HG03342 (cell line): ENCODE measurements at regions not wholly inside any gene's neighbourhood (a gene's known extent, or its start where the extent isn't known, plus 50 kb on each side); places are given as distances from the start of the nearest gene placed in this dataset.

Experiments used
- ATAC-seq: cut with Tn5 transposase; IDR thresholded peaks from one replicate; pipeline ENCODE4 v1.9.1; 2021; ENCODE audit warnings: mild to moderate bottlenecking, moderate library complexity; ENCODE audit not compliant: unreplicated experiment

DNA sequence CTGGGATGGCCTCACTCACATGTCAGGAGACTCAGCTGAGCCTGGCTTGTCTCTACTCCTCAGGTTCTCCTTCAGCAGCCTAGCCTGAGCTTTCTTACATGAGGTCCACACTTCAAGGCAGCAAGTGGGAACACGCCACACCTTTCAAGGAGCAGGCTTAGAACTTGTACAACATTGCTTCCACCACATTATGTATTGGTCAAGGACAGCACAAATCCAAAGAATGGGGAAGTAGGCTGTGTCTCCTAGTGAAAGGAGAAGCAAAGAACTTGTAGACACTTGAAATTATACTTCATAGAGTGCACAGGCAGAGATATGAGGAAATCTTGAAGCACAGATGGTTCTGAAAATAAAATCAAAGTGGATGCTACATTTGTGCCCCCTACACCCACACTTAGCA, 120.9 kb upstream of the NOCT start:
- no peak for ATAC-seq

DNA sequence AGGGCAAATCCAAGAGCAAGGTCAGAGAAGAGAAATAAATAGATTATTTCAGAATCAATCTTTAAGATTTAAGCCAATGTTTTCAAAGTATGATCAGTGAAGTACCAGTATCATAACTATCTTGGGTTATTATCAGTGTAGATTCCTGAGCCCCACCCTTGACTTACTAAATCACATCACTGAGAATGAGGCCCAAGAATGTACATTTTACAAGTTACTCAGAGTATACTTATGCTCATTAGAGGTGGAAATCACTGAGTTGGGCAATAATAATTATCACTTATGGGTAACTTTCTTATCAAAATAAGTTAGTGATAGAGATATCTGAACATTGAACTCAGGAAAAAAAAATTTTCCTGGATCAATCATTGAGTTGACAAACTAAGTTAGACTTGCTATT, 121.6 kb upstream of the NOCT start:
- no peak for ATAC-seq

DNA sequence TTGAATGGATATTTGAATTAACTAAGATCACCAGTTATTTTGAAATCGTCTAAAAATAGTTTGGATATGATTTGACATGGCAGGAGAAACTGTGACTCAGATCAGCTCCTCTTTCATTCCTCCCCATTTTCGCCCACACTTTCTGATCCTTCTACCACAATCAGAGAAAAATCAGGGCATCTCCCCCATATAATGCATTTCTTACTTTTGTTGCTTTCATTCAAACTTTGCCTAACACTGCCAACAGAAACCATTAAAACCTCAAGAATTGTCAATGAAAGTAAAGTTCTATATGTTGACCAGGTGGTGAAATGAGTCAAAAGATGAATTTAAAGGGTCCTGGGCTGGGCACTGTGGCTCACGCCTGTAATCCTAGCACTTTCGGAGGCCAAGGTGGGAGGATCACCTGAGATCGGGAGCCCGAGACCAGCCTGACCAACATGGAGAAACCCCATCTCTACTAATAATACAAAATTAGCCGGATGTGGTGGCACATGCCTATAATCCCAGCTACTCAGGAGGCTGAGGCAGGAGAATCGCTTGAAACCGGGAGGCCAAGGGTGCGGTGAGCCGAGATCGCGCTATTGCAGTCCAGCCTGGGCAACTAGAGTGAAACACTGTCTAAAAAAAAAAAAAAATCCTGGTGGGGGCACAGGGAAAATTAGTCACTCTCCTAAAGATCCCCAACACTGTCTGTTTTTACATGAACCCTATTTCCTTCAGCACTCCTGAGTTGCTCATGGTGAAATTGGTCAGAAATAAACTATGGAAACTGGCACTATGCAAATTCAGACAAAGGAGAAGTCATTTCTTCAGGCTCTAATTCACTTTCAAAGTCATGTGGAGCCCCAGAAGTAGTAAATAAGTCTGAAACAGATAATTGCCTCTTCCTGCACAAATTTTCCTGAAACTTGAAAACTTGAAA, 122.8 kb upstream of the NOCT start:
- no peak for ATAC-seq

DNA sequence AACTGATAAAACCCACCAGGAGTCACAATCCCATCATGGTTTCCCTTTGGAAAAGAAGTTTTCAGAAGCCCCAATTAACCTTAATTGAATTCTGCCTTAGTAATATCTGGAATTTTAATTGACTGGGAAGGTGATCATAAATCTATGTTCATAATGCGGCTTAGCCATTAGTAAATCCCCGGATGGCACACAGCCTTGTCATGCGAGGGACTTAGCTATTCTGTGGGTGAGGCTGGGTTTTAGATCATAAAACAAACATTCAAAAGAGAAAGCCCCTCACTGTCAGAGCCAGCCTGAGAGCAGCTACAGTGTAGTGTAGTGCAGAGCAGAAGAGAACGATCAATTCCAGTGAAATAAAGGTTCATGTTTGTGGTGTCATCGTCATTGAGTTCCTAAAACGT, 124.0 kb upstream of the NOCT start:
- ATAC-seq, result no peak

DNA sequence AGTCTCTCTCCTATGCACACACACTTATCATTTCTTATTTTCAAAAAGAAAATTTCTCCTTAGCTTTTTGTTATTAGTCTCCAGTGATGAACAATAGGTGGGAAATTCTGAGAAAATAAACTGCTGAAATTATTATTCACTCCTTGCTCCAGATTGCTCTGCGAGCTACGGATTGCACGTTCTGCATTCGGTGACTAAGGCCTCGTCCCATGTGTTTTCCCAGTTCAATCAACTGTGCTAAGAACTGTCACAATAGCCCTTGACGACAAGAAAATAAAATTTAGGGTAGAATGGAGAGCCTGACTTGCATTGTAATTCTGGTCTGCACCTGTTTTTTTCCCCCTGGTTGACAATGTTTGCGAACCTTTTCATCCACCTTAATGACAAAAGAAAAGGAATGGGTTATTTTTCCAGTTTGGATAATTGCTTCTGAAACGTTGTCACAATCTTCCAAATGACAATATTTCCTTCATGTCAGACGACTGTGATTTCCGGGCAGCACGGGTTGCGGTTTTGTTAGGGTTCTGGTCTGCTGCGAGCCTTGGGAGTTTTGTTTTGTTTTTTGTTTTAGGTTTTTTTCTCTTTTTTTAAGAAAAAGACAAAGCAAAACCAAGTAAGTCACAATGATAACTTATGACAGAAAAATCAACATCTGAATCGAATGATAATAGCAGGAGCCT, 124.5 kb upstream of the NOCT start:
- no peak for ATAC-seq

DNA sequence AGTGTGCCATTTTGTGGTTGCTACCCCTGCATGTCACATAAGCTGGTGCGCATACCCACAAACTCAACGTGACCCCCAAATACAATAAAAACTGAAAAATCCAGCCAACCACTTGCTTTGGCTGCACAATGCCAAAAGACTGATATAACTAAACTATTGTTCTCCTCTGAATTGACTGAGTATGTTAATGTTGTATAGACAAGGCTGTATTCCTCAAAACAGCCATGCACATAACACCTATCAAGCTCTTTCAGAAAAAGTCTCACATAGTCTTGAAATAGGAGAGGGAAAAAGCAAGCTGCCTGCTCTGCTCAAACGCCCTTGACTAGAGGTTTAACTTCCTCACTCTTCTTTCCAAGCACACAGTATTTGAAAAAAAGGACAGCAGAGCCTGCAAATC, 126.4 kb upstream of the NOCT start:
- no peak for ATAC-seq

DNA sequence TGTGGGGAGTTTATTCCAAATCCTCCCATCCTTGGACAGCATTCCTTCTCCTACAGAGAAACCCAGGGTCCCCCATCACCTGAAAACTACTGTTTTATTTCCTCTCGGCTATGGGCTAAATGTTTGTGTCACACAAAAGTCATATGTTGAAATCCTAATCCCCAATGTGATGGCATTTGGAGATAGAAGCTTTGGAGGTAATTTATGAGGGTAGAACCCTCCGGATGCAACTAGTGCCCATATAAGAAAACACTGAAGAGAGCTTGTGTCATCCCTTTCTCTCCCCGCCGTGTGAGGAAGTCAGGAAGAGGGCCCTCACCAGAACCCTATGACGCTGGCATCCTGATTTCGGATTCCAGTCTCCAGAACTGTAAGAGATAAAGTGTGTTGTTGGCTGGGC, 127.8 kb upstream of the NOCT start:
- no peak for ATAC-seq

DNA sequence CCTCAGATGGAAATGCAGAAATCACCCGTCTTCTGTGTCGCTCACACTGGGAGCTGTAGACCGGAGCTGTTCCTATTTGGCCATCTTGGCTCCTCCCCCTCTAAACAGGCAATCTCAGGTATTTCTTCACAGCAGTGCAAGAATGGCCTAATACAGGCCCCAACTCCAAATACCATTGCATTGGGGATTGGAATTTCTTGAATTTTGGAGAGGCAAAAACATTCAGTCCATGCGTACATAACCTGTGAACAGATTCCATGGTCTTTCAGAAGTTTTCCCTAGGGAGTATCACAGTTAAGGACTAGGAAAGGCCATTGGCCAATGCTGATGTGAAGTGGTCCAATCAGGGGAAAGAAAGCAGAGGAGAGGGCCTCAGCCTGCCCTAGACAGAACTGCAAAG, 128.2 kb upstream of the NOCT start:
- no peak for ATAC-seq

DNA sequence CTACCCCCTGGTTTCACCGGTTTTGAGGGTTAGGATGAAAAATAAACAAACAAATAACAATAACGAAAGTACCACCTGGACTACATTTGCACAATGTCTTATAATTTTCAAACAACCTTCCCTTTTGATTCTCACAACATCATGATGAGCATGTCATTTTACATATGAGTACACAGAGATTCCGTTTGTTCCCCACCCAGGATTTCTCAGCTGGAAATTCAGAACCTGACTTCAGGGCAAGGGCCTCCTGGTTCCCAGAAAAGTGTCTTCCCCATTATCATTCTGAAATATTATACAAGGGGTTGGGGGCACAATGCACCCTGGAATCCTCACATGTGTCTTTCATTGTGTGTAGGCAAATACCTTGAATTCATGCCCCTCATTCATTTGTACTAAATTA, 135.8 kb upstream of the NOCT start:
- ATAC-seq, result no peak

DNA sequence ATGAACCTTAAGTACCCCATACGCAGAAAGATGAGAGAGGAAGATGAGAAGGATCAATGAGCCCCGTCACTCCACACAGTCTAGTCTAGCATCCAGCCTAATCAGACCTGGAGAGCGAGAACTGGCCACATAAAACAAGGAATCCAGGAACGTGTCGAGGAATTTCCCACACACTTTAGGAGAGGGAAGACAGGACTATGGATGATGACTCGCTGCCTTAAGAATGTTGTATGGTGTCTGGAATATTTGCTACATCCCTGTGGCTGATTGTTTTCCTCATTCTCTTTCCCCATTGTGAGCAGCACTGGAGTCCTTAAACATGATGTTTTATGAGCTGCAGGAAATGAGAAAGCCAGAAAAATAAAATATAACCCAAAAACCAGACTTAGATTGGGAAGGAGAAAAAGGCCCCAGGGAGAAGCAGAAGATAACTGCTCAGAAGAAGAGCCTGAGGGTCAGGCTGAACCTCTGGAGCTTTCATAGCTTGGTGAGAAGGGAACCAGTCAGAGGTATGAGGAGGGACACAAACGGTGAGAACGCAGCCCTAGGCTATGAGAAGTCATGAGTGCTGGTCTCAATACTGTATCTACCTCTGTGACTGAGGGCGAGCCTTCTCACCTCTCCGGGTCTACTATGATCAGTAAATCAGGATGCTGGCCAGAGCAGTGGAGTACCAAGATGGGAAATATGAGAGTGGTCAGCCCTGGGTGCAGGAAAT, 139.5 kb upstream of the NOCT start:
- ATAC-seq, result no peak

DNA sequence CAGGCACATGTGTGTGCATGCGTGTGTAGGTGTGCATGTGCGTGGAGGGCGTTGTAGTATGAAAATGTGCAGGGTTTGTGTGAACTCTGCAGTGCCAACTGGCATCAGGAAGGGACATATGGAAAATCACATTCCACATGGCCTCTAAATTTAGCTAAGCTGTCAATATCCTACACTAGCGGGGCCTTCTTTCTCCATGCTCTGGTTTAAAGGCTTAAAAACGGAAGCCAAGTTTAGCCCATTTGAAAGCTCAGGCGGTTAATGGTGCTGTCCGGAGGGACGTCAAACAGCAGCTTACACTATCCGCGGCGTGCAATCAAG, 144.1 kb upstream of the NOCT start:
- no peak for ATAC-seq

DNA sequence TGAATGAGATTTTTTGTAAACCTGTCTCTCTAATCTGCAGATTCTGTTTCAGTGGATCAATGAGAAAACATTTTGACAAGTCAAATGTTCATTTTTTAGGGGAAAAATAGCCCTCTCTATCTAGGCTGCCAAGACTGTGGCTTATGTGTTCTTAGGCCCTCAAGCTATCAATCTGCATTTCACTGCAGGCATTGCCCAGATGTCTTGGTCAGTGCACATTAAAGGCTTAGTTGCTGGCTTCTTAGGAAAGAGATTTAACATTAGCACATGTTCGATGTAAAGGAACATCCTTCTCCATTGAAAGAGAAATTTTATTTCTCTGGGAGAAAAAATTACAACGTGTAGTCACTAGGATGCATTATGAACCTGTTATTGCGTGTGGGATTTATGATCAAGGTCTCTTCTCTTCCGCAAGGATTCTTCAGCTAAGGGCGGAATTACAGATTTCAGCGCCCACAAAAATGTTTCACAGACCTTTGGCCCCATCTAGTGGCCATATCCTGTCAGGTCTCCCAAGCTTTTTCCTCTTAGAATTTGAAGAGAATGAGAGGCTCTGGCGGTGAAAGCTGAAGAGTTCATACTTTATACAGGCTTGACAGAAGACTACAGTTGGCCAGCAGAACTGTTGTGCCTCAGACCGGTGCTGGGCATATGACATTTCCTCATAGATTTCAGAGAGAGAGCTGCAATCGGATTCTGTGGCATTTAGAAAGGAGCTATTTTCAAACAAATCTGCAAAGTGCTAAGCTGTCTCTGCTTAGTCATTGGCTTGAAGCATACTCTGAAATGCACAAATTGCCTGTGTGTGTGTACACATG, 144.6 kb upstream of the NOCT start:
- peak; percentile 82 for ATAC-seq

DNA sequence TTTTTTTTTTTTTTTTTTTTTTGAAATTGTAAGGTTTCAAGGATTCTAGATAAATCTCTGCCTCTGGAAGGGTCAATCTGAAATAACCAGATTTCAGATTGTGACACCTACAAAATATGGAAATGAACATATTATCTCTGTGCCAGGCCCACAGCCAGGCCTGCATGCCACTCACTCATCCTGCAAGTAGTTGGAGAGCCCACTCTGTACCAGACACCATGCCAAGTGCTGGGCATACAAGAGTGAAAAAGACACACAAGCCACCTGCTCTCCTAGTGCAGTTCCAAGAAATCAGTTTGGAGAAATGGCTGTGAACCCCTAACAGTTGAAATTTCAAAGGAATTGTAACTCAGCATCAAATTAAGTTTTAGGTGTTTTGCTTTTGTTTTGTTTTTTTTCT, 145.9 kb upstream of the NOCT start:
- no peak for ATAC-seq

DNA sequence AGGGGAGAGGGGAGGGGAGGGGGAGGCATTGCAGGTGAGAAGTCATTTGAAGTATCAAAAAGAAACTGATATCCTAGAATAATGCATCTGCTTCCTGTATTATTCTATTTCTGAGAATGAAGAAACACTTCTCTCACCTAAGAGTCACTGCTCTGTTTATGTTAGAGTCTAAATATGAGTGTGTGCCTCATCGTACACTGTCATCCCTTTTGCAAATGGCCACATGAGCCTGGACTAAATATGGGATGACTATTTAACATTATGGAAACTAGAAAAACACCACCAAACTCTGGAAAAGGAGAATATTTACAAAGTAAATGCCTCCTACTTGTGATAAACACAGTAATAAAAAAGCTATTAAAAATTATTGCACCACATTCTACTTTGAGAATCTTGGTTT, 146.4 kb upstream of the NOCT start:
- no peak for ATAC-seq

DNA sequence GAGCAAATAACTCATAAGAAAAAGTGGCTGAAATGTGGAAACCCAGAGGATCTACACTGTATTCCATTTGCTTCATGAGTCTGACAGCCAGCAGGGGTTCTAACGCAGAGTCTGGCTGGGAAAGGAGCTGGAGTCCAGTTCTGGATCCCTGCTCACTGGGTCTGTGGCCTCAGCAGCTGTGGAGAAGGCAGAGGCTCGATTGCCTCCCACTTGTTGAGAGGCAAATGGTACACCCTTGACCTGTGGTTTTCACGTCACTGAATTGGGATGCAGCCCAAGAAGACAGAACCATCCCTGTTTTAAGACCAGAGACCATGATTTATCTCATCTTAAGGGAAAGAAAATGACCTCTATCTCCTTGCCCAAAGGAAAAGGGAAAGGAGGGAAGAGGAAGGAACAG, 147.0 kb upstream of the NOCT start:
- no peak for ATAC-seq

DNA sequence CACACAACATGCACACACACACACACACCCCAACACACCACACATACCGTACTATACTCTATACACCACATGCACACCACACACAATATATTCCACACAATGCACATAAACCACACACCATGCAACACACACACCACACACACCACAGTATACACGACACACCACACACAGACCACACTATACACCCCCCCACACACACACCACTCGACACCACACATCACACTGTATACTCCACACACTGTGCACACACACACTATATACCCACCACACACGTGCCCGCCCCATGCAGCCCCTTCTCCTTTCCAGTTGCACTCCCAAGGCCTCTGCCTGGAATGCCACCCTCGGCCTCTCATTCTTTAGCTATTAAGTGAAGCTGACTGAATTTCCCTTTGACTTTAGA, 148.2 kb upstream of the NOCT start:
- no peak for ATAC-seq

DNA sequence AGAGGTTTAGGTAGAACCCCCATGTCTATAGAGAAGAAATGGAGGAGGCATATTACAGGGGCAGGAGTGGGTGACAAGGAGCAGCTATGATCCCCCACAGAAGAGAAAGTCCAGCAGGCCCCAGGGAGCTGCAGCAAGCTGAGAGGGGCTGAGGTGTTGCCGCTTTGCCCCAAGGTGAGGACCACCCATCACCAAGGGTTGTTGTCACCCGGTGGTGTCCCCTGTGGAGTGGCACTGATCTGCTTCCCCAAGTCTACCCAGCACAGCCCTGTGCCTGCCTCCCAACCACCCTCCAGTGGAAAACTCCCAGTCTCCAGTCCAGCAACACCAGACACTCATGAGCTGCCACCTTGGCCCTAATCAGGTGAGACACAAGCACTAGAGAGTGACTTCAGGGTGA, 149.3 kb upstream of the NOCT start:
- no peak for ATAC-seq

DNA sequence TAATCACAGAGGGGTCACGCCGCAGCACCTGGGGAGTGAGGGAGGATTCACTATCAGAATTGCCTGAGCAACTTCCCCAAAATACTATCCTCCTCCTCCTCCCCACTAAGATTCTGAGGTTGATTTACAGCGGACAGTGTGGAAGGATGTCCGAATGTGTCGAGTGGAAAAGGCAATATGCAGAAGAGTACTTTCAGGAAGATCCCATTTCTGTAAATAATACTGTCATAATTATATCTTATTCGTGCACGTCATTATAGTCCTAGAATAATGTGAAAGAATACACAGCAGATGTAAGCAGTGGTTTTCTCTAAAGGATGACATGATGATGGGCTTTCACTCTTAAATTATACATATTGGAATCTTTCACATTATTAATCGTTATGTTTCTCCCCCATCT, 149.8 kb upstream of the NOCT start:
- no peak for ATAC-seq

DNA sequence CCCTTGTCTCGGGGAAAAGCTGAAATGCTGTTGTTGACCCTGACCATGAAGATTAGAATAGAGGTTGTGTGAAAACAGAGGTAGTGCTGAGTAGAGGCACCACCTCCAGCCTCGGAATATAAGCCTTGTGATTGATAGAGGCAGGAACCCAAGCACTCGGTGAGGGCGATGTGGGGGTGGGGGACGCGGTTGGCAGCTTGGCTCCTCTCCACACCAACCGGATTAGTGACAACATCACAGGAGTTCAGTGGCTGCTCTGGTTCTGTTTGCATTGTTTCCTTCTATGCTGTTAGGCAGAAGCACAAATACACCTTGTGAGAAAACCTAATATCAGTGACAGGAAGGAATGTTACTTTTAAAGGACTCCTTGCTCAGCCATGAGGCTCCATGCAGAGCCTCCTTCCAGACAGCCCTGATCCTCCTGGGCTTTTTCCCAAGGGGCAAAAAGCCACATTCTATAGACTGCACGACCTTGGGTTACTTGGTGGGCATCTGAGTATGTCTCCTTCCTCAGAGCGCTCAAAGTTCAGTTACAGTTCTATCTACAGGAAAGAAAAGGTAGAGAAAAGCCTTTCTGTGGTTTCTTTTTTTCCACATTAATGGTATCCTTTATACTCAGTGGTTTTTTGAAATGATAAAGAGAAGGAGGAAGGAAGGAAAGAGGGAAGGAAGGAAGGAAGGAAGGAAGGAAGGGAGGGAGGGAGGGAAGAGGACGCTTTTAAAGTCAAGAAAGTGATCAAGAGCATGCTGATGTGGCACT, 150.4 kb upstream of the NOCT start:
- no peak for ATAC-seq

DNA sequence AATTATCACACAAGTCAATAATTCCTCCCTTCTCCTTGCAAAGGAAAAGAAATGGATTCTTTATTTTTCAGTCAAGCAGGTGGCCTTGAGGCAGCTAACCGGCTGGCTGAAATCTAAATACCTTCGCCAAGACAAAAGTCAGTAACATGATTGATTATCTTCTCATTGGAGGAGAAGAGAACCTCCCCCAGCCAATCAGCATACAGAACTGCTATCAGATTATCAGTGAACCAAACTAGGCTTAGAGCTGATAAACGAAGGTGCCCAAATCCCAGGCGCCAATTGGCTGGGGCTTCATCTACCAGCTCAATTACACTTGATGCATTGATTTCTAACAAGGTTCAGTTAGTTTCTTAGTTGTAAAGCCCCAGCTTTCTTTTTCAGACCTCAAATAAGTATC, 152.4 kb upstream of the NOCT start:
- ATAC-seq, result no peak
